Ovary (tissue), 7 donors: ENCODE measurements at regions not wholly inside any gene's neighbourhood (a gene's known extent, or its start where the extent isn't known, plus 50 kb on each side); places are given as distances from the start of the nearest gene placed in this dataset.

Source experiments
- DNase-seq, 5 donors: peaks; one replicate each; pipeline ENCODE4 v3.0.0-alpha.2; 2019 to 2020
- H3K27ac ChIP-seq, 2 donors: fragments of 200-600 bp; one replicate each; pipeline versions ENCODE4 v1.5.1 to v1.8.0; 2019 to 2022
- H3K27me3 ChIP-seq: fragments of 200-600 bp; one replicate; pipeline ENCODE4 v1.8.0; 2022
- H3K36me3 ChIP-seq: fragments of 200-600 bp; sonication (generic); one replicate; pipeline ENCODE4 v1.5.1; 2019
- H3K4me1 ChIP-seq: one replicate; pipeline ENCODE4 v1.8.1; 2013; ENCODE audit warnings: mild to moderate bottlenecking, moderate library complexity; ENCODE audit not compliant: insufficient read depth
- H3K4me3 ChIP-seq: fragments of 200-600 bp; sonication (generic); one replicate; pipeline ENCODE4 v1.5.1; 2017
- H3K9me3 ChIP-seq, 2 donors: fragments of 200-600 bp in 1 of 2; sonication (generic) in 1 of 2; one replicate each; pipeline versions ENCODE4 v1.5.1 to v1.8.1; 2013 to 2019; ENCODE audit warnings: mild to moderate bottlenecking in 1 of 2, moderate library complexity in 1 of 2
- EP300 ChIP-seq: sonication (generic); formaldehyde crosslinking; IDR thresholded peaks from one replicate; pipeline ENCODE4 v1.6.1; 2017; ENCODE audit warnings: antibody characterized with exemption
- POLR2A ChIP-seq: fragments of 450-650 bp; IDR thresholded peaks from one replicate; pipeline ENCODE4 v1.6.1; 2017; ENCODE audit warnings: antibody characterized with exemption, mild to moderate bottlenecking, moderate library complexity
- WGBS, 3 donors: extraction: QIAGEN DNeasy Blood & Tissue Kit in 1 of 3; methylation state at CpG; one replicate each; pipeline versions ENCODE4 v1.1.5 to v1.1.7; 2013 to 2017; 5-methylcytosine and 5-hydroxymethylcytosine counted together
- intact Hi-C, 4 donors: fragments of 100-400 bp; cut with DNase I; formaldehyde crosslinking; loops; one replicate each; pipeline versions ENCODE4 v1.11.0 to v1.15.1; 2022 to 2023
- TF ChIP-seq, protein P1 (sequence below), 3 donors: fragments of 450-650 bp in 2 of 3; fragments of 200-600 bp in 1 of 3; IDR thresholded peaks; one replicate each; pipeline versions ENCODE4 v1.5.1 to v1.8.0; 2016 to 2022; ENCODE audit warnings: antibody characterized with exemption in 3 of 3, mild to moderate bottlenecking in 1 of 3
- donor health status: DM: no; HTN: no; CAD: no; lungs with moderate emphysema.
- donor health status: DM: no; HTN: no; CAD: no.
- donor health status: Bipolar disorder and iron deficiency.
- donor health status: DM: no; HTN: no; CAD: no.
- donor health status: DM: yes; HTN: yes; CAD: no.

DNA sequence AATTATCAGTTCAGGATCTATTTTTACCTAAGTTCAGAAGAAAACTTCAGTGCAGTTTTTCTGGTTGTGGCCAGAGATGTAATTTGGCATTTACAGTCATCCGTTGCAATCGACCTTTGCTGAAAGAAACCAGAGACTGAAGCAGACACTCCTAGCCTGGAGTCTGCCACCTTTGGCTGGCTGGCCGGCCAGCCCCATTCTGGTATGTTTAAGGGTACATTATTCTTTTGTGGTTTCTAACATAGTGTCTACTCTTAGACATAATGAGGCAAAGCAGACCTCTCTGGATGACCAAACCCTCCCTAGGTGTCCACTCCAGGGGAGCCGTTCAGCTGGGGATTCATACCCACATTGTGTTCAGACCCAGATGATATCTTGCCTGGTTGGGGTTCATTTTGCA lies 275.9 kb upstream of the TPM1 start:
- H3K4me3 ChIP-seq, result no peak overlapping the region
- H3K36me3 ChIP-seq, result no peaks in the 10 kb centered on the region
- H3K4me1 ChIP-seq, result no peaks in the 10 kb centered on the region
- intact Hi-C loops, result no loop called here
- no peak overlapping the region for H3K27ac ChIP-seq
- TF ChIP-seq EP300 (no peak), POLR2A (no peak)
- TF ChIP-seq, protein P1, sequence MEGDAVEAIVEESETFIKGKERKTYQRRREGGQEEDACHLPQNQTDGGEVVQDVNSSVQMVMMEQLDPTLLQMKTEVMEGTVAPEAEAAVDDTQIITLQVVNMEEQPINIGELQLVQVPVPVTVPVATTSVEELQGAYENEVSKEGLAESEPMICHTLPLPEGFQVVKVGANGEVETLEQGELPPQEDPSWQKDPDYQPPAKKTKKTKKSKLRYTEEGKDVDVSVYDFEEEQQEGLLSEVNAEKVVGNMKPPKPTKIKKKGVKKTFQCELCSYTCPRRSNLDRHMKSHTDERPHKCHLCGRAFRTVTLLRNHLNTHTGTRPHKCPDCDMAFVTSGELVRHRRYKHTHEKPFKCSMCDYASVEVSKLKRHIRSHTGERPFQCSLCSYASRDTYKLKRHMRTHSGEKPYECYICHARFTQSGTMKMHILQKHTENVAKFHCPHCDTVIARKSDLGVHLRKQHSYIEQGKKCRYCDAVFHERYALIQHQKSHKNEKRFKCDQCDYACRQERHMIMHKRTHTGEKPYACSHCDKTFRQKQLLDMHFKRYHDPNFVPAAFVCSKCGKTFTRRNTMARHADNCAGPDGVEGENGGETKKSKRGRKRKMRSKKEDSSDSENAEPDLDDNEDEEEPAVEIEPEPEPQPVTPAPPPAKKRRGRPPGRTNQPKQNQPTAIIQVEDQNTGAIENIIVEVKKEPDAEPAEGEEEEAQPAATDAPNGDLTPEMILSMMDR (IDR thresholded peaks at IDR 0.05), result no peak
- no peak for DNase-seq
- no peaks in the 10 kb centered on the region for H3K27me3 ChIP-seq
- H3K9me3 ChIP-seq, result no peaks in the 10 kb centered on the region
- WGBS, 3 donors, result 78 to 94% (median 83%) methylated on average over 4 of the region's 4 CpGs

DNA sequence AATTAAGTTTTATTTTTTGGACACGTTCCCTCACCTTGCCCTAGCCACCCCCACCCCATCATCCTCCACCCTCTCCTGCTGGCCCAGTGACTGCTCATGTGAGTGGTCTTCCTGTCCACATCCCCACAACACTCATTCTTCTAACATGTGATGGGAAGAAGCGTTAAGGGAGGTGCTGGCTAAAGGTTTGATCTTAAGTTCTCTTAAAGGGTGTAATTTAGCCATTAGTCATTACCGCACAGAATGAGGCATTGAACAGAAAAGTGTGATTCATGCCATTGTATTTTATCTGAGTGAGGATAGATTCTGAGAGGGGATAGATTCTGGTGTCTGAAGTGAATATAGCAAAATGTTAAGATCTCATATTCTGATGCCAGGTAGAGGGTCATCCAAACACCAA lies 272.9 kb upstream of the TPM1 start:
- DNase-seq, result no peak
- 86 to 93% (median 91%) methylated on average over 3 of the region's 3 CpGs for WGBS, 3 donors
- intact Hi-C loops, result no loop called here
- Histone ChIP-seq H3K4me1 (no peaks in the 10 kb centered on the region), H3K27me3 (no peaks in the 10 kb centered on the region), H3K27ac (no peak overlapping the region), H3K9me3 (no peaks in the 10 kb centered on the region), H3K4me3 (no peak overlapping the region), H3K36me3 (no peaks in the 10 kb centered on the region)
- no peak for TF ChIP-seq POLR2A
- TF ChIP-seq, protein P1 (IDR thresholded peaks at IDR 0.05), result no peak
- no peak for TF ChIP-seq EP300

DNA sequence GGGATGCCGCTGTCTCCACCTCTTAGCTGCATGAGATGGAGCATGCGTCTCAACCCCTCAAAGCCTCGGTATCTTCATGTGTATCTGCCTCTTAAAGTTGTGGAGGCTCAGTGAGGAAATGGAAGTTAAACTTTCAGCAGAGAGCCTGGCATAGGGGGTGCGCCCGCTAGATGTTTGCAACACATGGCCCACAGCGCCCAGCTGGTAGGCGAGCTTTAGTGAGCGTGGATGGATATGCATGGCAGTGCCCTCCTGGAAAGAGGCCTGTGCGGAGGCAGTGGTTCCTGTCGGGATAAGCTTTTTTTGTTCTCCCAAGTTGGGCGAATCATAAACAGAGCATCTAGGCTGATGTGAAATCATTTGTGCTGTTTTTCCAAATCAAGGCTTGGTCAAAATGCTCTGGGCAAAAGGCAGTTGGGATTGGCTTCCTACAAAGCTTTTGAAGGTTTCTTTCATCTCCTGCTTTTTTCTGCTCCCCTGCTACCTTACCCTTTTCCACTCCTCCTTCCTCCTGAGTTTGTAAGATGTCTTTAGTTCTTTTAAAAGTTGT lies 272.4 kb upstream of the TPM1 start:
- Histone ChIP-seq H3K27me3 (no peaks in the 10 kb centered on the region), H3K4me3 (no peak overlapping the region), H3K4me1 (no peaks in the 10 kb centered on the region), H3K27ac (no peak overlapping the region), H3K9me3 (no peaks in the 10 kb centered on the region), H3K36me3 (no peaks in the 10 kb centered on the region)
- TF ChIP-seq POLR2A (no peak), EP300 (no peak)
- TF ChIP-seq, protein P1 (IDR thresholded peaks at IDR 0.05), result no peak
- intact Hi-C loops, result no loop called here
- DNase-seq, result no peak
- WGBS, 3 donors, result 96% methylated on average over 11 of the region's 11 CpGs

DNA sequence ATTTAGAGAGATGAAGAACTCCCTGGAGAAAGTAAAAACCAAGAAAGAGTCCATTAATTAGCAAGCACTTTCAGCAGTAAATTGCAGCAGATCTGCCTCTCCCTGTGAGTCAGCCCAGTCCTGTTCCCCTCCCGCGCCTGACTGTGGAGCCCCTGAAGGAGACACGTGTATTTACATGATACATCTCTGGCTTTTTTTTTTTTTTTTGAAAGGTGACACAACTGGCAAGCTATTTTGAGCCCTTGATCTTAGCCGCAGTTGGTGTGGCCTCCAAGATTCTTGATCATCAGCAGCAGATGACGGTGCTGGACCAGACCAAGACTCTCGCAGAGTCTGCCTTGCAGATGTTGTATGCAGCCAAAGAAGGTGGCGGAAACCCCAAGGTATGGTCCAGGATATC lies 271.8 kb upstream of the TPM1 start:
- intact Hi-C loops, result no loop called here
- DNase-seq, result no peak
- Histone ChIP-seq H3K4me3 (no peak overlapping the region), H3K27ac (no peak overlapping the region), H3K27me3 (no peaks in the 10 kb centered on the region), H3K4me1 (no peaks in the 10 kb centered on the region), H3K9me3 (no peaks in the 10 kb centered on the region), H3K36me3 (no peaks in the 10 kb centered on the region)
- TF ChIP-seq, protein P1 (IDR thresholded peaks at IDR 0.05), result no peak
- no peak for TF ChIP-seq EP300
- TF ChIP-seq POLR2A, result no peak
- WGBS, 3 donors, result 74 to 83% (median 80%) methylated on average over 7 of the region's 7 CpGs

DNA sequence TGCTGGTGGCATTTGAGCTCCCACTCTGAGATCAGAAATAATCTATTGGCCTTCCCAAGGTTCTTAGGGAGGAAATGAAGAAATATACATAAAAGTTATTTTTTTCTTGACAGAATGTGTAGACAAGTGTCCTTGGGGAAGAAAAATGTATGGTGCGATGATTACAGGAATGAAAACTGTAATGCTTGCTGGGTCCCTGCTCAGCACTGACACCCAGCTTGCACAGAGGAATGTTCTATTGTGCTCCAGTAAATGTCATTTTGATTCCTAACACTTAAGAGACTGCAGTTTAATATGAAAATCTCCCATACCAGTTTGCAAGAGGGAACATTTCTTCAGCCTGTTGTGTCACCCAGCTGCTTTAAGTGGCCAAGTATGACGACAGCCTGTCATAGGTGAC lies 271.3 kb upstream of the TPM1 start:
- no peak for TF ChIP-seq POLR2A
- TF ChIP-seq, protein P1 (IDR thresholded peaks at IDR 0.05), result no peak
- no peak for TF ChIP-seq EP300
- no peaks in the 10 kb centered on the region for H3K36me3 ChIP-seq
- H3K4me3 ChIP-seq, result no peak overlapping the region
- no peak overlapping the region for H3K27ac ChIP-seq
- no peaks in the 10 kb centered on the region for H3K27me3 ChIP-seq
- intact Hi-C loops, result no loop called here
- DNase-seq, result no peak
- H3K4me1 ChIP-seq, result no peaks in the 10 kb centered on the region
- no peaks in the 10 kb centered on the region for H3K9me3 ChIP-seq
- 85 to 95% (median 92%) methylated on average over 2 of the region's 2 CpGs for WGBS, 3 donors
